HCEC 1CT (cell line): ENCODE measurements at regions not wholly inside any gene's neighbourhood (a gene's known extent, or its start where the extent isn't known, plus 50 kb on each side); places are given as distances from the start of the nearest gene placed in this dataset.

Source experiments
- DNase-seq: peaks from one replicate; pipeline ENCODE4 v3.0.0-alpha.2; 2017

DNA sequence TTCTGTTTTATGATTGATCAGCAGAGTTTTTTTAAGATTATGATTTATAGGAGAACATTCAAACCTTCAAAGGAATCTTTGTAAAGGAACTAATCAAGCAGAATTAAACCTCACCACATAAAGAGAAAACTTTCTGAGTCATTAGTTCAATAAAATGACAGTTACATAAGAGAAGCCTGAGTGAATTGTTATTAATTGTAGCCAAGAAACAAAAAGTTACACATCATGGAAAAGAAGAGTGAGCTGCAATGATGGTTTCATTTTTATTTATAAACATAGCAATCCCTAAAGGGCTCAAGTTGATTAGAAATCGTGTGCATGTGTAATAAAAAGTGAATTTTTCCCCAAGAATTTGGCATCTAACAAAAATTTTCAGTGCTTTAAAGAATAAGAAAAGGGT, 731.4 kb downstream of the LTN1 start:
- no peak for DNase-seq

DNA sequence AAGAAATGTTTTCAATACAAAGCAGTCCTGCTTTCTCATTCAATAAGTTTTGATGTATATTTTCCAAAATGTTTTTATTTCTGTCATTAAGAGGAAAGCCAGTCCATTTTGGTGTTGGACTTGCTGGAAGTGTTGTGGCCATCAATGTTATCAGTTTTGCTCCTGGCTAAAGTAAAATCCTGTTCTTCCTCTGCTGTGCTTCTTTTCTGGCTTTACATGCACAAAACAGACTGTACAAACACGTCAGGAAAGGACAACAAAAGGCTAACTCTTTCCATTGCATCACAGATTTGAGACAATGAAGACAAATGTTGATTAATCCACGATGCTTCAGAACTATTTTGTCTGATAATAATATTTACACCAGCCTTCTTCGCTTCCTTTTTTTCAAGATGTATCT, 735.4 kb downstream of the LTN1 start:
- no peak for DNase-seq

DNA sequence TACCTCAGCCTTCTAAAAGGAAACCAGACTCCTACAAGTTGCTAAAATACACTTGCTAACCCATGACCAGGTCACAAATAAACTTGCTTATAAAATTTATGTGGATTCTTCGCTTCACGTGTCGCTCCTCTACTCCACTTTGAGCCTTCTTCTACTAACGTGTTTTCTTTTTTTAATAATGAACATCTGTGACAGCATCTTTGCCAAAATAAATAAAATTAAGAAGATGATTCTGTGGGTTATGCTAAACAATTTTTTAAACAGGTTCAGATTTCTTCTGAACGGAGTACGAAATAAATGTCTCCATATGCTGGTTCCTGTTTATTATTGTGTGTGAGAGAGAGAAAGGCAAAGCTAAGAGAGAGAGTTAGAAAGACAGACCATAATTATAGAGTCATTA, 735.8 kb downstream of the LTN1 start:
- DNase-seq, result no peak

DNA sequence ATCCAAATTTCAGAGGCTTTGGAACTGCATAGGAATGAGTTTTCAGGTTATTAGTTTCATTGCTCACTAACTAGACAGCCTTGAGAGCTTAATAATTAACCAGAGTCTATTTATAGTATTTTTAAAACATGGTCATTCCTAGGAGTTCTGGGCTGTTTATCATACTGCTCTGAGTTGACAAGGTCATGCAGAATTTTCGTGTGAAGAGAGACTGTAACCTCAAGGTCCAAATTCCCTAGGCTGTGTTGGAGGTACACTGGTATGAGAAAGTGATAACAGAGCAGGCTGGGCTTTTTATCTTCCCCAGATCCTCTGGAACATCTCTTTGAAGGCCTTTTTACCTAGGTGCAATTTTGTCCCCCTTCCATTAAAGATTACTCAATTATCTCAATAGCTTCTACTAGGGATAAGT, 736.3 kb downstream of the LTN1 start:
- DNase-seq, result peak; percentile 4

DNA sequence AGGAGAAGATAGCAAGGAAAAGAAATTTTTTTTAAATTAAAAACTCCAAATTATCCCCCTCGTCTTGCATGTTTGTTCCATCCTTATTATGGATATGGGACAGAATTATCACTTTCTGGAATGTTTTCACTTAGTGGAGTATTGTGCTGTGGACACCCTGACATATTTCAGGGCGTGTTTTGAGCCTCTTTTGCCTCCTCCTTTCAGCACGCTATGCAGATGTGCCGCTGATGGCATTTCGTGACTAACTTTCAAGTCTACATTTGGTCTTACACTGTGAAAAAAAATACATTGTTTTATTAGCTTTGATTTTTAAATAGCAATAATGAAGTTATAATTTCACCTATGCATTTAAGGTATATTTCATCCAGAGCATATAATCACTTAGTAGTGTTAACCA, 738.7 kb downstream of the LTN1 start:
- no peak for DNase-seq

DNA sequence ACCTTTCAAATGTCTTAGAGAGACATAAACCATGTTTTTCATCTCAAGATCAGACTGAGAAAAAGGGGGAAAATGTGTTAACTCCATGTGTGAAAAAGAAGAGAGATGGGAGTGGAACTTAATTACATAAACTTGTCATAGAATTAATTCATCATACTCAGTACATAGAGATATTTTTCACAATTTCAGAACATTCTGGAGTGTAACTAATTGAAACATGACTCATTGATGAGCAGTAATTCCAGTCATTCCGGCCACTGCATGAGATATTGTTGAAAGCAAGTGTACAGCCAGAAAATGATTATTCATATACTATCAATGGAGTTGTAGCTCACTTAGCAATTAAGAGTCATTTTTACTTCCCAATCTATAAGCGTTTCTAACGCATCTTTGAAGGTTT, 739.3 kb downstream of the LTN1 start:
- peak; percentile 76 for DNase-seq

DNA sequence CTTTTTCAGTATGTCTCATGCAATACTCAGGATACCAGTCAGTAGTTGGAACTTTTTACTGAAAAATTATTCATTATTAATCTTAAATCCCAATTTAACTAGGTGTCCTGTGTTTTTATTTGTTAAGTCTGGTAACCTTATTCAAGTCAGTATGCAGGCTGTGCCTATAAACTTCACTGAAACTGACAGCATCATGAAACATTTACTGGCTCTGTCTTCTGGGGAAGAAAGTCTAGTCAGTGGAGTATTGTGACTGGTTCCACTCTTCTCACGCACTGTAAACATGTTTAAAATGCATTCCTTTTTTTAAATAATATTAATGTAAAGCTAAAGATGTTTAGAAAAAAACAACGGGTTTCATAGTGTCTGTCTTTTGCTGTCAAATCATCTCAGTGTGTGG, 739.7 kb downstream of the LTN1 start:
- no peak for DNase-seq

DNA sequence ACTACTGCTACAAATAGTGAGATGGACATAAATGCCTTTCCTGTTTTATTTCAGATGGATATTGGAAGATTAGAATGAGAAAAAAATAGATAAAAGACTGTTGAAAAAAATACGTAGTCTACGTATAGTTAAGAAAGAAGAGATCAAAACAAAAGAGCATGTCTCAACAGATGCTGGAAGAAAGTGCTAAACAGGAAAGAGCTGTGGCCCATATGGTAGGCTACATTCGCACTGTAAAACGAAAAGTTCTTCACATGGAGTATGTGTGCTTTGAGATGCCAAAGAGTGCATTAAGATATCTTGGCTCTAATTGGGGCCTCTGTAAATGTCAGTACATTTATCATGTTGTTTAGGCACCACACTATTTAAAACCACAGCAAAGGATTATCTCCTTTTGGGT, 741.7 kb downstream of the LTN1 start:
- DNase-seq, result no peak

DNA sequence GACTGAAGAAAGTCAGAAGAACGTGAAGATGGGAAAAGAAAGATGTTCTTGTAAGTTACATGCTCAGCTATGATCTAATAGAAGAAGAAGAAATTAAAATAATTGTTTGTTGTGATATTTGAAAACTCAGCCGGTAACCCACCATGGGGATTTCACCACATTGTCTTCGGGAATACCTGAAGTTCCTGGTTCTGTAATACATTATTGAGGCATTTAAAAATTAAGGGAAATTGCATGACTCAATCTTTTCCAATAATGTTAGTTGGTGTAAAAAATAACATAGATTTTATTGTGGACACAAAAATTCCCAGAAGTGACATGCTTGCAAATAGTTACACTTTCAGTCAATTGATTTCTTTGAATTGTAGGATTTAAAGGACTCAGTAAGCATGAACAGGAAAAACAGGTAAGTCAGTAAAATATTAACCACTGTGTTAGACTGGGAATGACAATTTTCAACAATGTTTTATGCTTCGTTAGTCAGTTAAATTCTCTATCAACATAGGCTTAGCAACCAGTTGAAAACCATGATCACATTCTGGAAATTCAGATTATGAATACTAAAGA, 745.1 kb downstream of the LTN1 start:
- DNase-seq, result no peak

DNA sequence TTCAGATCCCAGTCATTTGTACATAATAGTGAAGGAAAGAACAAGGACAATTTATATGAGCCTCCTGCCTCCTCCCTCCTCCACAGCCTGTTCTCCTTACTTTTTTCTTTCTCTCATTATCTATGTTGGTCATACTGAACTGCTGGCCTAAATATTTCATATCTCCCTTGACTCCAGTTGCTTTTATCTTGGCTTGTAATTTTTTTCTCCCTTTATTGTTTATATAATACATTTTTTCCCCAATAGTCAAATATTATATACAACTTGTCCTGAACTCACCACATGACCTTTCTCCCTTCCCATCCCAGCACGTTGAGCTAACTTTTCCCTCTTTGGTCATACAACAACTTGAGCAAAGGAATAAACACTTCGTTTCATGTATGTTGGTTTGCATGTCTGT, 752.1 kb downstream of the LTN1 start:
- DNase-seq, result peak; percentile 85

DNA sequence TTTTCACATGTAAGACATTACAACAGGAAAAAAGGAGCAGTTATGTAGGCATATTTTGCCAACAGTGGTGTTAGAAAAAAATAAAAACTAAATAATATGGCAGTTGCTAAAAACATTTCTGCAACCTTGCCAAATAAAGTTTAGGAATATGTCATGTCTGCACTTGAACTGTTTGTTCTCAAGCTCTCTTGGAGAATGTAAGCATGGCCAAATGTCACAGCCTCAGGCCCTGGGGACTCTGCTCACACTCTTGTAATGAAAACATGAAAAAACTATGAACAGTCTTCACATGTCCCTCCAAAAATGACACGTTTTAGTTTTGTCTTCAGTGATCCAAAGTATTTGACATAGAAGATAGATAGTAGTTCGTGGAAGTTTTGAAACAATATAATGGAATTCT, 753.3 kb downstream of the LTN1 start:
- DNase-seq, result no peak

DNA sequence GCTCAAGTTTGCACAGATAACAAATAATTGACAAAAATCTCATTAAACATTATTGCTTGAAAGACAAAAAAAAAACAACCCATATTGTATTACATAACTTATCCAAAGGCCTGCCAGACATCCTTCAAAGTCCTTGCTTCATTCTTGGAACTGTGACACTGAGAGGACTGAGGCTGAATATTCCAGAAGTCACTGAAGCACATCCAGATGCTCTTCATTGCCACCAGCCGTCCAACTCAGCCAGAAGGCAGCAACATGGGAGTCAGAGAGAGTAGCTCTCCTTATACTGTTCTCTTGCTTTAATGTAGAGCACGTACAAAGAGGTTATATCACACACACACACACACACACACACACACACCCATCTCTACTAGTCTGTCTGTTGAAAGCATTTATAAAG, 755.0 kb downstream of the LTN1 start:
- DNase-seq, result no peak

DNA sequence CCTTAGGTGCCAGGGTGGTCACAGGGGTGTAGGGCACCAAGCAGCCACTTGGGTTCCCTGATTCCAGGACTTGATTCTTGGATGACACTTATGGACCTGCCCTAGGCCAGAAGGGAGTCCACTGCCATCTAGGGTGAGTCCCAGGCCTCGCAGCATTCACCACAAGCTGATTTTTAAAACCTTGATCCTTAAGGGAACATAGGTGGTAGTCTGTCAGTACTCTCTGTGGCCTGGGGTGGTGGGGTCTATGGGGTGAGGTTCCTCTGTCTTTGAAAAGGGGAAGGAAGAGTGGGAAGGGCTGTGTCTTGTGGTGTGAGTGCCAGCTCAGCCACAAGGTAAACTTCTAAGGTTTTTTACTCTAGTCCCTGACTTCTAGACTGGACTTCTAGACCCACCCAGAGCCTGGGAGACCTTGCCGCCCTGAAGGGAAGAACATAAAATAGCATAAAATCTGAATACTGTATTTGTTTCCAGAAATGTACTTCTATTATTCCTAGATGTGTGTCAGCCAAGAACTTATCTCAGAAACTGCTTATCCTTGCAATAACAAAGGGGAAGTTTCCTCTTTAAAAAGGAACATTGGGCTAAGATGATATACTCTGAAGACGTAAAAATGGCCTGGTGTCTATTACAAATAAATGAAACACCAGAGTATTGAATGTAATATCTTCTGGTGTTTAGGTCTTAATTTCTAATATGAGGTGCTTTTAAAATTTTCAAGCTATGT, 757.3 kb downstream of the LTN1 start:
- DNase-seq, result peak; percentile 24

DNA sequence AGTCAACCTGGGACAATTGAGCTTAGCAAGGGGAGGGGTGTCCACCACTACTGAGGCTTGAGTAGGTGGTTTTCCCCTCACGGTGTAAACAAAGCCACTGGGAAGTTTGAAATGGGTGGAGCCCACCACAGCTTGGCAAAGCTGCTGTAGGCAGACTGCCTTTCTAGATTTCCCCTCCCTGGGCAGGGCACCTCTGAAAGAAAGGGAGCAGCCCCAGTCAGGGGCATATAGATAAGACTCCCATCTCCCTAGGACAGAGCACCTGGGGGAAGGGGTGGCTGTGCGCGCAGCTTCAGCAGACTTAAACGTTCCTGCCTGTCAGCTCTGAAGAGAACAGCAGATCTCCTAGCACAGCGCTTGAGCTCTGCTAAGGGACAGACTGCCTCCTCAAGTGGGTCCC, 758.4 kb downstream of the LTN1 start:
- DNase-seq, result no peak

DNA sequence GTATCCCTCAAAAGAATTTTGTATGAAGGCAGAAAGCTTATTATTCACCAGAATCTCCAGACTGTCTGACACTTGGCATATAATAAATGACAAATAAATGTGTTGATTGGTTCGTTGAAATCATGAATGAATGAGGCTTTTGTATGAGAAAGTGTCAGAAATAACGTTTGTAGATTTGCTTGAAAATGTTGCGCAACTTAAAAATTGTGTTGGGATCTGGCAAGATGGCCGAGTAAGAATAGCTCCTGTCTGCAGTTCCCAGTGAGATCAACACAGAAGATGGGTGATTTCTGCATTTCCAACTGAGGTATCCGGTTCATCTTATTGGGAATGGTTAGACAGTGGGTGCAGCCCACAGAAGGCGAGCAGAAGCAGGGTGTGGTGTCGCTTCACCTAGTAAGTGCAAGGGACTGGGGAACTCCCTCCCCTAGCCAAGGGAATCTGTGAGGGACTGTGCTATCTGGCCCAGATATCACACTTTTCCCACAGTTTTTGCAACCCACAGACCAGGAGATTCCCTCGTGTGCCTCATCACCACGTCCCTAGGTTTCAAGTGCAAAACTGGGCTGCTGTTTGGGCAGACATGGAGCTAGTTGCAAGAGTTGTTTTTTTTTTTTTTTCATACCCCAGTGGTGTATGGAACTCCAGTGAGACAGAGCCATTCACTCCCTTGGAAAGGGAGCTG, 759.0 kb downstream of the LTN1 start:
- no peak for DNase-seq

DNA sequence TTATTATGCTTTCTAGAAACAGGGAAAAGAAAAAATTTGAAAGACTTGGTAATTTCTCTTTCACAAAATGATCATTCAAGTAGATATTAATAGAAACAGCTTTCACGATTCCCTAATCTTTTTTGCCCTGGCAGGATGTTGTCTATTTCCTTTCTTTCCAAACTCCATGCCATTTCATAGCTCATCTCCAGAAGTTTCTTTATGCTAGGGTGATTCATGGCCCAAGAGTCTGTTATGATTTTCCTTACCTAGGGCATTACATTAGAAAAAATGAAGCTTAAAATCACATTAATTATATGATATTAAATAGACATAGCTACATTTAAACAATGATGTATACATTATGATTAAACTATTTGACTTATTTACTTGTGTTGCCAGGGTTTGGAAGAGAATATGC, 762.1 kb downstream of the LTN1 start:
- DNase-seq, result peak; percentile 56

DNA sequence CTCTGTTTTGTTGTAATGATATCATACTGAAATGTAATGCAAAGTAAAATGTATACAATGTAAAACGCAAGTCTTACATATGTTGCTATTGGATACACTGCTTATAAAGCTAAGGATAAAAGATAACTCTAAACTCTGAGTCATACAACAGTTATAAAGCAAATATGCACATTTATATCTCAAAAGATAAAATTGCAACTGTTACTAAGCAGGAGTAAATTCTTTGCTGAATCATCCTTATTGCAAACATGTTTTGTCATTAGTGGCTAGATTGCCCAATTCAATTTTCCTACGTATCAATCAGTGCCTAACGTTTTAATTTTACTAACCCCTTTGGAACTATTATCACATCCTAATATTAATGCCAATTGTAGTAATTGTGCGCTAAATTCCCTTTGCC, 762.9 kb downstream of the LTN1 start:
- peak; percentile 90 for DNase-seq

DNA sequence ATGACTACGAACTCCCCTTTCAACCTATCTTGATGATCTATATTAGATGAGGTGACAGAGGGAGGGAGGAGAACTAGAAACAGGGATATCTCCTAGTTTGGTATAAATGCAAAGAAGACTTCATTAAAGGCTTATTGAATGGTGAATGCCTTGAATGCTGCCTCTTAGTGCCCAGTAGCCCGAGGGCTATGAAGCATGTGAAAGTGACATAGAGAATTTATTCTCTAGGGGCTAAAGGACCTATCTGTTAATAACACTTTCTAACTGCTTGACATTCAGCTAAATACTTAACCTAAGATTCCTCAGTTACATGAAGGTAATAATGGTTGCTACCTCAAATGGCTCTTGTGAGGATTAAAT, 764.1 kb downstream of the LTN1 start:
- DNase-seq, result no peak

DNA sequence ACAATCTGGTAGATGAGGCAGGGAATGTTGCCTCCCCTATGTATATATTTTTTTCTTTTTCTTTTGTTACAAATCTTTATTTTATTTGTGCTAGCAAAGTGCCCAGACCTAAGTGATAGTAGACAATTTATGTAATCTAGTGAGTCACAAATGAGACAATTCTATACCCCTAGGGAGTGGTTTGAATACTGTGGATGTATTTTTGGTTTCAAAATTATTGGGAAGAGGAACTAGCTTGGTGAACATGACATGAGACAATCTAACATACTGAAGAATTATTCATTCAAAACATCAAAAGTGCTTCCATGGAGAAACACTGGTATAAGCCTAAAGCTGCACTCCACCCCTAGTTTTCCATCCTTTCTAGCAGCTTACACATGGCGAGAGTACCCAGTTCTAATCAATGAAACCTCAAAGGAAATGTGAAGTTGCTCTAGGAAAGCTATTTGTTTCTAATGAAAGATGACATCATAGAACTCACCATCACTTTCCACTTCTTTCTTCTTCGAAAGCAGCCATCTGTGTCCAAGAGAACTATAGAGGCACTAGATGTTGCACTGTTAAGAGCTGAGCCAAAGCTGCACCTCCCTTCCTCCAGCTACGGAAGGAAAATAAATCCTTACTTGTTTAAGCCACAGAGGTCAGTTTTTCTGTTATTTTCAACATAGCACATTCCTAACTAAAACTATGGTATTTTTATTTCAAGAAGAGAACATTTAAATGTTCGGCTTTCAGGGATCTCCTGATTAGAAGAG, 764.6 kb downstream of the LTN1 start:
- no peak for DNase-seq

DNA sequence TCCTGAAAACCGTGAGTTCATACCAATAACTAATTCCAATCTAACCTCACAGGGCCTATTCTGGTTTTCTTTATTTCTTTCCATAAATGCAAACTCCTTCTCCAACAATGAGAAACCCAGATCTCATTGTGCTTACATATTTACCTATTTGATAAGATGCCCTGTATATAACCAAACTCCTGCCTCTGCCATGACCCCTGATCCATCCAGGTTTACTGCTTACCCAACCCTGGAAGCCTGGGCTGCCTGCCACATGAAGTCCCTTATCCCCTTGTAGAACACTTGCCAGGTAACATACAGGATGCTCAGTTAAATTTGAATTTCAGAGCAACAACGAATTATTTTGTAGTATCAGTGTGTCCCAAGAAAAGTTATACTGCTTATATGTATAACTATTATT, 766.1 kb downstream of the LTN1 start:
- no peak for DNase-seq

DNA sequence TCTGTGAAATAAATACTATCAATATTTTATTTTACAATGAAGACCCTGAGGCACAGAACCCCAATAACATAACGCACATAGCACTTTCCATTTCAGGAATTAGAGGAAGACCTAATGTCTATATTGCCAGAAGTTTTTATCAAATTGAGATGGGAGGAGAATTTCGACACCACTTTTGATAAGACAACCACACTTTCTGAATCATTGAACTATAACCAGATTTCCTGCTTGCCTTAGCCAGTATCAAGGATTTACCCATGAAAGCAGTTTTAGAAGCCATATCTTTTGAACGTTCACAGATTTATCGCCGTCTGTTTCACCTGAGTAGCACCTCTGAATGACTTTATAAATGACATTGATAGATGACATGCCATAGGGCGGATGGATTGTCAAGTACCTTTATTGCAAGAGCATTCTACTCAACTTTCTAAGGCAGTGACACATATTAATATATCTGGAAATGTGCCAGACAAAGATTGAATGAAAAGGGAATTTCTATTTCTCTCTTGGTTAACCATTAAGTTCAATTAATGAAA, 768.4 kb downstream of the LTN1 start:
- DNase-seq, result no peak

DNA sequence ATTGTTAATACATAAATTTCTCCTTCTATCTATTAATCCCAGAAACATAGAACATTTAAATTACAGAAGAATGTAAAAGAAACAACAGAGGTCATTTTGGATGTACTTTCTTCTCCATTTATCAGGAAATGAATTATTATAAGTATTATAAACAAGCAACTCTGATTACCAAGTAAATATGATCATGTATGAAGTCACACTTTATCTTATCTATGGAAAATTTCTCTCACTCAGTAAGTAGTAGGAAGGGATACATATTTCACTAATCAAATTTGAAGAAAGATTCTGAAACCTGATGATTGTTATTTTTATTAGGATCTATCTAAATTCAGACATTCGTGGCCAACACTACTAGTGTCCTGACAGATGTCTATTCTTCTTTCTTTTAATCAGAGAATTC, 770.7 kb downstream of the LTN1 start:
- DNase-seq, result no peak

DNA sequence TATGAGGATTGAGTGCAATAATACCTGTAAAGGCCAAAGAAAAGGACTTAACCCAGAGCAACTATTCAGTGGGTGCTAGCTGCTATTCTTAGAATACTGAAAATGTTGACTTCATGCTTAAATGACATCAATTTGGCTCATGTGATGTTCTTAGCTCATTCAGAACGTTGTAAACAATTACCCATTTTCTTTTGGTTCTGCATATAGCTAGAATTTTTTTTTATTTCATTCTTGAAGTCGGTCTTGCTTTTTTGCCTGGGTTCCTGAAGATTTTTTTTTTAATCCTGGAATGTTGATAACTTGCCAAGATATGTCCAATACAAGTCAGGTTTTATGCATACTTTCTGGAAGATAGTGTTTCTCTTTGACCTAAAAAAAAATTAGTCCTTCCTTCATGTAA, 772.0 kb downstream of the LTN1 start:
- DNase-seq, result no peak
